H9 (cell line): ENCODE measurements at regions not wholly inside any gene's neighbourhood (a gene's known extent, or its start where the extent isn't known, plus 50 kb on each side); places are given as distances from the start of the nearest gene placed in this dataset.

ENCODE experiments used
- DNase-seq: peaks from one replicate; pipeline ENCODE4 v3.0.0-alpha.2; 2017
- H2AFZ ChIP-seq: one replicate; pipeline ENCODE4 v1.6.1; 2013; ENCODE audit warnings: mild to moderate bottlenecking, low read length, control low read depth, moderate library complexity
- H2AK5ac ChIP-seq: 2 replicates; pipeline ENCODE4 v1.6.1; 2013; ENCODE audit warnings: low read length, control low read depth, mixed read lengths; ENCODE audit not compliant: insufficient read length
- H2BK120ac ChIP-seq: one replicate; pipeline ENCODE4 v1.6.1; 2013; ENCODE audit warnings: low read depth, mild to moderate bottlenecking, low read length, control low read depth, inconsistent platforms; ENCODE audit not compliant: poor library complexity, severe bottlenecking
- H2BK12ac ChIP-seq: 2 replicates; pipeline ENCODE4 v1.6.1; 2013; ENCODE audit warnings: low read length, control low read depth, mixed read lengths, low read depth; ENCODE audit not compliant: insufficient read length
- H2BK15ac ChIP-seq: 2 replicates; pipeline ENCODE4 v1.6.1; 2013; ENCODE audit warnings: low read depth, low read length, control low read depth
- H2BK20ac ChIP-seq: one replicate; pipeline ENCODE4 v1.6.1; 2013; ENCODE audit warnings: low read depth, mild to moderate bottlenecking, low read length, control low read depth, inconsistent platforms; ENCODE audit not compliant: poor library complexity, severe bottlenecking
- H2BK5ac ChIP-seq: 2 replicates; pipeline ENCODE4 v1.6.1; 2013; ENCODE audit warnings: low read length, control low read depth, mixed read lengths; ENCODE audit not compliant: insufficient read length
- H3K14ac ChIP-seq: 2 replicates; pipeline ENCODE4 v1.6.1; 2013; ENCODE audit warnings: low read length, control low read depth; ENCODE audit not compliant: insufficient read depth
- H3K18ac ChIP-seq: 2 replicates; pipeline ENCODE4 v1.6.1; 2013; ENCODE audit warnings: low read depth, mild to moderate bottlenecking, mixed read lengths, low read length, control low read depth; ENCODE audit not compliant: insufficient read length
- H3K23ac ChIP-seq: 2 replicates; pipeline ENCODE4 v1.6.1; 2013; ENCODE audit warnings: low read length, control low read depth, mixed read lengths, low read depth; ENCODE audit not compliant: insufficient read length
- H3K23me2 ChIP-seq: 2 replicates; pipeline ENCODE4 v1.6.1; 2013; ENCODE audit warnings: low read depth, mild to moderate bottlenecking, mixed read lengths, low read length, control low read depth; ENCODE audit not compliant: insufficient read length, poor library complexity, severe bottlenecking
- H3K27ac ChIP-seq: 2 replicates; pipeline ENCODE4 v1.5.1; 2013; ENCODE audit warnings: low read length, control low read depth, mixed read lengths, low read depth; ENCODE audit not compliant: insufficient read length
- H3K27me3 ChIP-seq: 2 replicates; pipeline ENCODE4 v1.6.1; 2013; ENCODE audit warnings: low read length, control low read depth, inconsistent platforms; ENCODE audit not compliant: insufficient read depth
- H3K4ac ChIP-seq: 2 replicates; pipeline ENCODE4 v1.6.1; 2013; ENCODE audit warnings: low read depth, mild to moderate bottlenecking, control low read depth, inconsistent platforms, low read length, moderate library complexity
- H3K4me1 ChIP-seq: 2 replicates; pipeline ENCODE4 v1.6.1; 2013; ENCODE audit warnings: low read length, control low read depth, inconsistent platforms; ENCODE audit not compliant: insufficient read depth
- H3K4me2 ChIP-seq: 2 replicates; pipeline ENCODE4 v1.6.1; 2013; ENCODE audit warnings: low read length, control low read depth, mixed read lengths; ENCODE audit not compliant: insufficient read length, insufficient read depth
- H3K56ac ChIP-seq: 2 replicates; pipeline ENCODE4 v1.6.1; 2013; ENCODE audit warnings: low read depth, mild to moderate bottlenecking, mixed read lengths, low read length, control low read depth; ENCODE audit not compliant: insufficient read length
- H3K79me1 ChIP-seq: 2 replicates; pipeline ENCODE4 v1.6.1; 2013; ENCODE audit warnings: low read depth, mild to moderate bottlenecking, moderate library complexity, low read length, control low read depth, inconsistent platforms; ENCODE audit not compliant: insufficient read depth, poor library complexity, severe bottlenecking
- H3K79me2 ChIP-seq: 2 replicates; pipeline ENCODE4 v1.6.1; 2013; ENCODE audit warnings: low read length, control low read depth, inconsistent platforms; ENCODE audit not compliant: insufficient read depth
- H3K9ac ChIP-seq: 2 replicates; pipeline ENCODE4 v1.6.1; 2013; ENCODE audit warnings: low read length, control low read depth, mixed read lengths; ENCODE audit not compliant: insufficient read length; ENCODE audit errors: extremely low read depth
- H3K9me3 ChIP-seq: one replicate; pipeline ENCODE4 v1.6.1; 2013; ENCODE audit warnings: low read depth, low read length, inconsistent platforms; ENCODE audit not compliant: control insufficient read depth
- H3T11ph ChIP-seq: one replicate; pipeline ENCODE4 v1.6.1; 2013; ENCODE audit warnings: mild to moderate bottlenecking, low read length, control low read depth, inconsistent platforms
- H4K20me1 ChIP-seq: one replicate; pipeline ENCODE4 v1.6.1; 2013; ENCODE audit not compliant: control insufficient read depth, insufficient read length, insufficient read depth
- H4K5ac ChIP-seq: 2 replicates; pipeline ENCODE4 v1.6.1; 2013; ENCODE audit warnings: low read depth, mild to moderate bottlenecking, mixed read lengths, low read length, control low read depth; ENCODE audit not compliant: insufficient read length
- H4K8ac ChIP-seq: replicated peaks from 2 replicates; pipeline ENCODE4 v1.6.1; 2013; ENCODE audit warnings: low read length, control low read depth, mixed read lengths, low read depth; ENCODE audit not compliant: insufficient read length
- H4K91ac ChIP-seq: 2 replicates; pipeline ENCODE4 v1.6.1; 2013; ENCODE audit warnings: low read depth, mild to moderate bottlenecking, moderate library complexity, mixed read lengths, low read length, control low read depth; ENCODE audit not compliant: insufficient read length
- H3K27ac Mint-ChIP-seq, 3 experiments: 2 replicates in 2 of 3; 3 replicates in 1 of 3; pipeline ENCODE4 v1.8.0; 2020 to 2021; ENCODE audit warnings: mixed read lengths in 3 of 3, mild to moderate bottlenecking in 1 of 3, moderate library complexity in 1 of 3
- H3K27me3 Mint-ChIP-seq: 2 replicates; pipeline ENCODE4 v1.8.0; 2021; ENCODE audit warnings: low read depth, mild to moderate bottlenecking, moderate library complexity, mixed read lengths
- H3K36me3 Mint-ChIP-seq, 3 experiments: 2 replicates in 2 of 3; 3 replicates in 1 of 3; pipeline ENCODE4 v1.8.0; 2020 to 2021; ENCODE audit warnings: low read depth in 3 of 3, mixed read lengths in 3 of 3; ENCODE audit not compliant: insufficient read depth in 1 of 3
- H3K4me1 Mint-ChIP-seq, 2 experiments: 2 replicates each; pipeline ENCODE4 v1.8.0; 2020; ENCODE audit warnings: mixed read lengths in 2 of 2
- H3K4me3 Mint-ChIP-seq, 2 experiments: 2 replicates in 1 of 2; 3 replicates in 1 of 2; pipeline ENCODE4 v1.8.0; 2020 to 2021; ENCODE audit warnings: mild to moderate bottlenecking in 2 of 2, mixed read lengths in 2 of 2, moderate library complexity in 1 of 2
- H3K9me3 Mint-ChIP-seq, 2 experiments: 2 replicates in 1 of 2; 3 replicates in 1 of 2; pipeline ENCODE4 v1.8.0; 2020; ENCODE audit warnings: mild to moderate bottlenecking in 2 of 2, mixed read lengths in 2 of 2, moderate library complexity in 1 of 2
- TF ChIP-seq, protein P1 (sequence below): fragments of 200-600 bp; sonication (generic); conservative IDR thresholded peaks from 3 replicates; pipeline ENCODE4 v1.8.0; 2021; ENCODE audit warnings: antibody characterized with exemption, mild to moderate bottlenecking

DNA sequence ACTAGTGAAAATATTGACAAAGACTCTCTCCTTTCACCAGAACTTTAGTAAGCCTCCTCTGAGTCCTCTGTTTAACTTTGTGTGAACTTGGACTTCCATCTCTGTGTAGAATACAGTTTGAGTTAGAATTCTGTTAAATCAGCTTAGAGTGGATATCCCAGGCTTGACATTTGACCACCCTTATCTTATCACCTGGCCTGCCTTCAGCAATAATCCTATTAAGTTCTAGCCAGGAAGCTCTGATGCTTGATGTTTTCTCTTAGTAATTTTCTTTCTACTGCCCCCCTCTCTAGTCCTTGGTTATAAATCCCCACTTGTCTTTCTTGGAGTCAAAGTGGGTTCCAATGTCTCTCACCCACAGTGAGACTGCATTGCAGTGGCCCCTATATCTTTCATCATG is 702.7 kb upstream of the GCFC2 start:
- no peak overlapping the region for H2BK12ac ChIP-seq
- H3K9ac ChIP-seq = no peak overlapping the region
- no peak overlapping the region for H2BK120ac ChIP-seq
- no peak overlapping the region for H2AK5ac ChIP-seq
- no peak overlapping the region for H2BK20ac ChIP-seq
- no peak overlapping the region for H3K23ac ChIP-seq
- no peaks in the 10 kb centered on the region for H3K27me3 ChIP-seq
- no peak overlapping the region for H2AFZ ChIP-seq
- no peaks in the 10 kb centered on the region for H4K20me1 ChIP-seq
- H3K4me2 ChIP-seq = no peak overlapping the region
- H3K36me3 Mint-ChIP-seq = peaks cover 4 to 13% (median 9%) of the 10 kb centered on the region in 3 experiments; a peak in 6 of 7 replicates
- H3K4me1 Mint-ChIP-seq = peaks cover 4 to 11% of the 10 kb centered on the region in 2 experiments
- no peak overlapping the region for H3K18ac ChIP-seq
- no peak overlapping the region for H3K4me3 Mint-ChIP-seq
- H3K4ac ChIP-seq = no peak overlapping the region
- H3K23me2 ChIP-seq = no peaks in the 10 kb centered on the region
- H3K79me2 ChIP-seq = no peaks in the 10 kb centered on the region
- H3K27ac ChIP-seq = no peak overlapping the region
- H4K91ac ChIP-seq = no peak overlapping the region
- H3K4me1 ChIP-seq = no peaks in the 10 kb centered on the region; the same call in 1 of the 2 replicates
- H3K79me1 ChIP-seq = no peaks in the 10 kb centered on the region
- H3K14ac ChIP-seq = no peak overlapping the region
- H3T11ph ChIP-seq = no peak overlapping the region
- no peaks in the 10 kb centered on the region for H3K9me3 ChIP-seq
- peaks cover 9 to 10% of the 10 kb centered on the region in 2 experiments for H3K9me3 Mint-ChIP-seq
- no peak overlapping the region for H2BK5ac ChIP-seq
- H4K5ac ChIP-seq = no peak overlapping the region
- H2BK15ac ChIP-seq = no peak overlapping the region
- H3K56ac ChIP-seq = no peak overlapping the region
- H3K27ac Mint-ChIP-seq = no peak overlapping the region
- no peak for DNase-seq
- H3K27me3 Mint-ChIP-seq = no peaks in the 10 kb centered on the region
- no peak overlapping the region for H4K8ac ChIP-seq
- TF ChIP-seq, protein P1, sequence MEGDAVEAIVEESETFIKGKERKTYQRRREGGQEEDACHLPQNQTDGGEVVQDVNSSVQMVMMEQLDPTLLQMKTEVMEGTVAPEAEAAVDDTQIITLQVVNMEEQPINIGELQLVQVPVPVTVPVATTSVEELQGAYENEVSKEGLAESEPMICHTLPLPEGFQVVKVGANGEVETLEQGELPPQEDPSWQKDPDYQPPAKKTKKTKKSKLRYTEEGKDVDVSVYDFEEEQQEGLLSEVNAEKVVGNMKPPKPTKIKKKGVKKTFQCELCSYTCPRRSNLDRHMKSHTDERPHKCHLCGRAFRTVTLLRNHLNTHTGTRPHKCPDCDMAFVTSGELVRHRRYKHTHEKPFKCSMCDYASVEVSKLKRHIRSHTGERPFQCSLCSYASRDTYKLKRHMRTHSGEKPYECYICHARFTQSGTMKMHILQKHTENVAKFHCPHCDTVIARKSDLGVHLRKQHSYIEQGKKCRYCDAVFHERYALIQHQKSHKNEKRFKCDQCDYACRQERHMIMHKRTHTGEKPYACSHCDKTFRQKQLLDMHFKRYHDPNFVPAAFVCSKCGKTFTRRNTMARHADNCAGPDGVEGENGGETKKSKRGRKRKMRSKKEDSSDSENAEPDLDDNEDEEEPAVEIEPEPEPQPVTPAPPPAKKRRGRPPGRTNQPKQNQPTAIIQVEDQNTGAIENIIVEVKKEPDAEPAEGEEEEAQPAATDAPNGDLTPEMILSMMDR = no peak
